Progenitor cell of endocrine pancreas (in vitro differentiated cells): ENCODE measurements at regions not wholly inside any gene's neighbourhood (a gene's known extent, or its start where the extent isn't known, plus 50 kb on each side); places are given as distances from the start of the nearest gene placed in this dataset.

Experiments
- DNase-seq: peaks from one replicate; pipeline ENCODE4 v3.0.0; 2021; ENCODE audit warnings: low spot score; ENCODE audit not compliant: unreplicated experiment
- H3K27ac Mint-ChIP-seq: 2 replicates; pipeline ENCODE4 v1.8.0; 2021; ENCODE audit warnings: mild to moderate bottlenecking, moderate library complexity, mixed read lengths
- H3K27me3 Mint-ChIP-seq: 2 replicates; pipeline ENCODE4 v1.8.0; 2021; ENCODE audit warnings: mixed read lengths
- H3K36me3 Mint-ChIP-seq: 2 replicates; pipeline ENCODE4 v1.8.0; 2022; ENCODE audit warnings: mixed read lengths; ENCODE audit not compliant: insufficient read depth
- H3K4me1 Mint-ChIP-seq: 2 replicates; pipeline ENCODE4 v1.8.0; 2021; ENCODE audit warnings: low read depth, mixed read lengths
- H3K4me3 Mint-ChIP-seq: 2 replicates; pipeline ENCODE4 v1.8.0; 2021; ENCODE audit warnings: low read depth, mild to moderate bottlenecking, moderate library complexity, mixed read lengths
- H3K9me3 Mint-ChIP-seq: 2 replicates; pipeline ENCODE4 v1.8.0; 2021; ENCODE audit warnings: low read depth, mixed read lengths
- TF ChIP-seq, protein P1 (sequence below): fragments of 200-600 bp; sonication (generic); IDR thresholded peaks from one replicate; pipeline ENCODE4 v1.5.0; 2021; ENCODE audit warnings: antibody characterized with exemption, mild to moderate bottlenecking; ENCODE audit not compliant: unreplicated experiment

- no peak for DNase-seq
Observed at GRCh38 chr1:36537991-36538390, 55.3 kb upstream of the CSF3R start.

GRCh38 chr1:36537190-36537768 lies 54.6 kb upstream of the CSF3R start:
- H3K27me3 Mint-ChIP-seq: peaks cover 27% of the 10 kb centered on the region
- H3K4me1 Mint-ChIP-seq: peaks cover 10% of the 10 kb centered on the region
- H3K9me3 Mint-ChIP-seq: no peaks in the 10 kb centered on the region
- no peak for DNase-seq
- no peaks in the 10 kb centered on the region for H3K36me3 Mint-ChIP-seq
- H3K4me3 Mint-ChIP-seq: no peak overlapping the region
- H3K27ac Mint-ChIP-seq: no peak overlapping the region
- TF ChIP-seq, protein P1, sequence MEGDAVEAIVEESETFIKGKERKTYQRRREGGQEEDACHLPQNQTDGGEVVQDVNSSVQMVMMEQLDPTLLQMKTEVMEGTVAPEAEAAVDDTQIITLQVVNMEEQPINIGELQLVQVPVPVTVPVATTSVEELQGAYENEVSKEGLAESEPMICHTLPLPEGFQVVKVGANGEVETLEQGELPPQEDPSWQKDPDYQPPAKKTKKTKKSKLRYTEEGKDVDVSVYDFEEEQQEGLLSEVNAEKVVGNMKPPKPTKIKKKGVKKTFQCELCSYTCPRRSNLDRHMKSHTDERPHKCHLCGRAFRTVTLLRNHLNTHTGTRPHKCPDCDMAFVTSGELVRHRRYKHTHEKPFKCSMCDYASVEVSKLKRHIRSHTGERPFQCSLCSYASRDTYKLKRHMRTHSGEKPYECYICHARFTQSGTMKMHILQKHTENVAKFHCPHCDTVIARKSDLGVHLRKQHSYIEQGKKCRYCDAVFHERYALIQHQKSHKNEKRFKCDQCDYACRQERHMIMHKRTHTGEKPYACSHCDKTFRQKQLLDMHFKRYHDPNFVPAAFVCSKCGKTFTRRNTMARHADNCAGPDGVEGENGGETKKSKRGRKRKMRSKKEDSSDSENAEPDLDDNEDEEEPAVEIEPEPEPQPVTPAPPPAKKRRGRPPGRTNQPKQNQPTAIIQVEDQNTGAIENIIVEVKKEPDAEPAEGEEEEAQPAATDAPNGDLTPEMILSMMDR: no peak

More at GRCh38 chr1:36537991-36538390, 55.3 kb upstream of the CSF3R start:
- Mint-ChIP-seq H3K27ac (no peak overlapping the region), H3K36me3 (no peaks in the 10 kb centered on the region), H3K4me3 (no peak overlapping the region), H3K9me3 (no peaks in the 10 kb centered on the region), H3K4me1 (peaks cover 10% of the 10 kb centered on the region), H3K27me3 (peaks cover 28% of the 10 kb centered on the region)
- TF ChIP-seq, protein P1: no peak

DNA sequence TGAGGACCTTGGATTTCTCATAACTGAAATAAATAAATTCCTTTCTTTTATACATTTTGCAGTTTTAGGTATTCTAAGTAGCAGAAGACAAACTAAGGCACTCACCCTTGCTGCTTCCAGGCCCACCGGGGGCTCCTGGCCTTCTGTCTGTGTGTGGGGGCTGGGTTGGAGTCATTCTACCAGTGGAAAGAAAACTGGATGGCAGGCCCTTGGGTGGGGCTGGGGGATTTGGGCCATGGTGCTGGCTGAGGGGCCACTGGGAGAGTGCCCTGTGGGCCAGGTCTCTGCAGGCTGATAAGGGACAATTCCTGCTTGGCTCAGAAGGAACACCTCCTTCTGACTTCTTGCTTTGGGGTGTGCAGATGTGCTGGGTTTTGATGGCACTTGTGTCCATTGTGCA lies 54.0 kb upstream of the CSF3R start:
- TF ChIP-seq, protein P1: no peak
- peaks cover 10% of the 10 kb centered on the region for H3K4me1 Mint-ChIP-seq
- peaks cover 24% of the 10 kb centered on the region for H3K27me3 Mint-ChIP-seq
- H3K4me3 Mint-ChIP-seq: no peak overlapping the region
- H3K36me3 Mint-ChIP-seq: no peaks in the 10 kb centered on the region
- H3K27ac Mint-ChIP-seq: no peak overlapping the region
- H3K9me3 Mint-ChIP-seq: no peaks in the 10 kb centered on the region
- DNase-seq: no peak

GRCh38 chr1:36534711-36535412 lies 52.1 kb upstream of the CSF3R start:
- no peak for DNase-seq
- Mint-ChIP-seq H3K4me1 (peaks cover 10% of the 10 kb centered on the region), H3K27me3 (peaks cover 24% of the 10 kb centered on the region), H3K36me3 (no peaks in the 10 kb centered on the region), H3K27ac (no peak overlapping the region), H3K9me3 (no peaks in the 10 kb centered on the region), H3K4me3 (no peak overlapping the region)
- TF ChIP-seq, protein P1: no peak

GRCh38 chr1:36533897-36534296 lies 51.2 kb upstream of the CSF3R start:
- TF ChIP-seq, protein P1: no peak
- Mint-ChIP-seq H3K36me3 (no peaks in the 10 kb centered on the region), H3K27ac (no peak overlapping the region), H3K4me3 (no peak overlapping the region), H3K27me3 (peaks cover 24% of the 10 kb centered on the region), H3K4me1 (peaks cover 2% of the 10 kb centered on the region), H3K9me3 (no peaks in the 10 kb centered on the region)
- DNase-seq: no peak
